Endodermal cell (in vitro differentiated cells): ENCODE measurements at regions not wholly inside any gene's neighbourhood (a gene's known extent, or its start where the extent isn't known, plus 50 kb on each side); places are given as distances from the start of the nearest gene placed in this dataset.

Experiments used
- DNase-seq: peaks from one replicate; pipeline ENCODE4 v3.0.0-alpha.2; 2017
- H3K27ac ChIP-seq: 2 replicates; pipeline ENCODE4 v1.5.1; 2013; ENCODE audit warnings: mild to moderate bottlenecking, low read depth, low read length, moderate library complexity
- H3K27me3 ChIP-seq: 2 replicates; pipeline ENCODE4 v1.6.1; 2013; ENCODE audit warnings: mild to moderate bottlenecking, low read length, moderate library complexity; ENCODE audit not compliant: insufficient read depth, control insufficient read depth, poor library complexity, severe bottlenecking
- H3K36me3 ChIP-seq: 2 replicates; pipeline ENCODE4 v1.7.0; 2013; ENCODE audit warnings: mild to moderate bottlenecking, low read length, moderate library complexity; ENCODE audit not compliant: control insufficient read depth, insufficient read depth
- H3K4me1 ChIP-seq: one replicate; pipeline ENCODE4 v1.7.0; 2013; ENCODE audit warnings: low read length; ENCODE audit not compliant: control insufficient read depth, insufficient read depth
- H3K4me3 ChIP-seq: 2 replicates; pipeline ENCODE4 v1.5.1; 2013; ENCODE audit warnings: mild to moderate bottlenecking, low read length, moderate library complexity
- H3K9ac ChIP-seq: 2 replicates; pipeline ENCODE4 v1.6.1; 2013; ENCODE audit warnings: mild to moderate bottlenecking, low read length, moderate library complexity; ENCODE audit not compliant: poor library complexity, severe bottlenecking; ENCODE audit errors: extremely low read depth
- H3K9me3 ChIP-seq: 2 replicates; pipeline ENCODE4 v1.6.1; 2013; ENCODE audit warnings: mild to moderate bottlenecking, low read length, moderate library complexity; ENCODE audit not compliant: control insufficient read depth
- H3K27ac Mint-ChIP-seq: 2 replicates; pipeline ENCODE4 v1.8.0; 2020; ENCODE audit warnings: mixed read lengths
- H3K27me3 Mint-ChIP-seq: 2 replicates; pipeline ENCODE4 v1.8.0; 2021; ENCODE audit warnings: mild to moderate bottlenecking, mixed read lengths; ENCODE audit not compliant: insufficient read depth
- H3K36me3 Mint-ChIP-seq: 2 replicates; pipeline ENCODE4 v1.8.0; 2020; ENCODE audit warnings: low read depth, mixed read lengths
- H3K4me1 Mint-ChIP-seq: 2 replicates; pipeline ENCODE4 v1.8.0; 2020; ENCODE audit warnings: mixed read lengths
- H3K4me3 Mint-ChIP-seq: 2 replicates; pipeline ENCODE4 v1.8.0; 2020; ENCODE audit warnings: mild to moderate bottlenecking, moderate library complexity, mixed read lengths
- H3K9me3 Mint-ChIP-seq: 2 replicates; pipeline ENCODE4 v1.8.0; 2020; ENCODE audit warnings: mild to moderate bottlenecking, mixed read lengths
- CTCF ChIP-seq: fragments of 200-600 bp; sonication (generic); conservative IDR thresholded peaks from 2 replicates; pipeline ENCODE4 v1.5.0; 2021; ENCODE audit warnings: antibody characterized with exemption, mild to moderate bottlenecking
- WGBS, 2 experiments: methylation state at CpG; one replicate each; pipeline versions ENCODE4 v1.1.5 to v1.1.7; 2013; ENCODE audit warnings: missing lambda C conversion rate in 2 of 2, mixed read lengths in 1 of 2; ENCODE audit not compliant: insufficient coverage in 1 of 2, insufficient read length in 1 of 2; 5-methylcytosine and 5-hydroxymethylcytosine counted together

- no CpG with 5 or more reads among the region's 2 CpGs for WGBS, 2 experiments
Observed at GRCh38 chr12:45598336-45598735, 131.2 kb upstream of the ARID2 start.

GRCh38 chr12:45598761-45599160 is 130.7 kb upstream of the ARID2 start:
- H3K4me1 Mint-ChIP-seq: no peaks in the 10 kb centered on the region
- 95% methylated on average over 1 of the region's 1 CpG; no CpG with 5 or more reads in 1 of the 2 experiments for WGBS, 2 experiments
- peaks cover 15% of the 10 kb centered on the region for H3K9me3 ChIP-seq
- H3K9me3 Mint-ChIP-seq: peaks cover 6% of the 10 kb centered on the region
- H3K36me3 ChIP-seq: no peaks in the 10 kb centered on the region
- H3K27ac Mint-ChIP-seq: no peak overlapping the region
- TF ChIP-seq CTCF: no peak
- no peaks in the 10 kb centered on the region for H3K36me3 Mint-ChIP-seq
- H3K4me3 ChIP-seq: no peak overlapping the region
- no peak overlapping the region for H3K27ac ChIP-seq
- H3K27me3 ChIP-seq: peaks cover 13% of the 10 kb centered on the region
- peaks cover 18% of the 10 kb centered on the region for H3K27me3 Mint-ChIP-seq
- no peak overlapping the region for H3K9ac ChIP-seq
- DNase-seq: no peak
- no peaks in the 10 kb centered on the region for H3K4me1 ChIP-seq
- H3K4me3 Mint-ChIP-seq: no peak overlapping the region

More at GRCh38 chr12:45598336-45598735, 131.2 kb upstream of the ARID2 start:
- Histone ChIP-seq H3K36me3 (no peaks in the 10 kb centered on the region), H3K9me3 (peaks cover 18% of the 10 kb centered on the region), H3K27me3 (peaks cover 16% of the 10 kb centered on the region), H3K9ac (no peak overlapping the region), H3K4me1 (no peaks in the 10 kb centered on the region), H3K27ac (no peak overlapping the region), H3K4me3 (no peak overlapping the region)
- DNase-seq: no peak
- H3K27ac Mint-ChIP-seq: no peak overlapping the region
- TF ChIP-seq CTCF: no peak
- no peaks in the 10 kb centered on the region for H3K4me1 Mint-ChIP-seq
- H3K27me3 Mint-ChIP-seq: peaks cover 22% of the 10 kb centered on the region
- no peaks in the 10 kb centered on the region for H3K36me3 Mint-ChIP-seq
- no peak overlapping the region for H3K4me3 Mint-ChIP-seq
- H3K9me3 Mint-ChIP-seq: peaks cover 6% of the 10 kb centered on the region

- H3K36me3 ChIP-seq: no peaks in the 10 kb centered on the region
- WGBS, 2 experiments: 83 to 96% methylated on average over 1 to 2 of the region's 2 CpGs
- Mint-ChIP-seq H3K9me3 (peaks cover 6% of the 10 kb centered on the region), H3K4me3 (no peak overlapping the region), H3K27ac (no peak overlapping the region), H3K4me1 (no peaks in the 10 kb centered on the region), H3K27me3 (peaks cover 17% of the 10 kb centered on the region), H3K36me3 (no peaks in the 10 kb centered on the region)
- no peak overlapping the region for H3K9ac ChIP-seq
- no peaks in the 10 kb centered on the region for H3K4me1 ChIP-seq
- no peak for DNase-seq
- TF ChIP-seq CTCF: no peak
- peaks cover 13% of the 10 kb centered on the region for H3K27me3 ChIP-seq
- H3K27ac ChIP-seq: no peak overlapping the region
- H3K4me3 ChIP-seq: no peak overlapping the region
- H3K9me3 ChIP-seq: peaks cover 11% of the 10 kb centered on the region
Observed at GRCh38 chr12:45599196-45599595, 130.3 kb upstream of the ARID2 start.
